Gastroesophageal sphincter (tissue), 2 donors: ENCODE measurements at regions not wholly inside any gene's neighbourhood (a gene's known extent, or its start where the extent isn't known, plus 50 kb on each side); places are given as distances from the start of the nearest gene placed in this dataset.

Experiments
- EP300 ChIP-seq: sonication (generic); formaldehyde crosslinking; IDR thresholded peaks from one replicate; pipeline ENCODE4 v1.6.1; 2017; ENCODE audit warnings: antibody characterized with exemption, mild to moderate bottlenecking
- POLR2AphosphoS5 ChIP-seq: sonication (generic); formaldehyde crosslinking; IDR thresholded peaks from one replicate; pipeline ENCODE4 v1.6.1; 2017; ENCODE audit warnings: antibody characterized with exemption

GRCh38 chr5:39497322-39497721 is 72.5 kb upstream of the DAB2 start:
- TF ChIP-seq POLR2AphosphoS5 (no peak), EP300 (no peak)
